GM04503 (cell line): ENCODE measurements at regions not wholly inside any gene's neighbourhood (a gene's known extent, or its start where the extent isn't known, plus 50 kb on each side); places are given as distances from the start of the nearest gene placed in this dataset.
"Not testable (repeated sequence)": the region's sequence is repeated elsewhere in the genome, so short reads cannot be mapped to it uniquely, and the experiment has no call there.

Experiments
- DNase-seq: peaks from one replicate; pipeline ENCODE4 v3.0.0-alpha.2; 2012; ENCODE audit warnings: low read depth

GRCh38 chr5:53733853-53734252 lies 173.4 kb downstream of the NDUFS4 start:
- no peak for DNase-seq

GRCh38 chr5:53738105-53738504 lies 177.7 kb downstream of the NDUFS4 start:
- DNase-seq: no peak

GRCh38 chr5:53739111-53739510 lies 178.7 kb downstream of the NDUFS4 start:
- DNase-seq: no peak

- peak; percentile 61 for DNase-seq
Observed at GRCh38 chr5:53749621-53750020, 189.2 kb downstream of the NDUFS4 start.

- not testable (repeated sequence) for DNase-seq
Observed at GRCh38 chr5:53752282-53752681, 191.8 kb downstream of the NDUFS4 start.

- no peak for DNase-seq
Observed at GRCh38 chr5:53766673-53767072, 206.2 kb downstream of the NDUFS4 start.

- no peak for DNase-seq
Observed at GRCh38 chr5:53777864-53778618, 217.6 kb downstream of the NDUFS4 start.

- DNase-seq: peak; percentile 49
Observed at GRCh38 chr5:53779541-53779981, 219.1 kb downstream of the NDUFS4 start.

- no peak for DNase-seq
Observed at GRCh38 chr5:53782620-53783019, 222.2 kb downstream of the NDUFS4 start.

- no peak for DNase-seq
Observed at GRCh38 chr5:53783624-53784228, 223.3 kb downstream of the NDUFS4 start.

GRCh38 chr5:53784596-53784995 lies 224.2 kb downstream of the NDUFS4 start:
- no peak for DNase-seq

GRCh38 chr5:53785924-53786323 lies 225.5 kb downstream of the NDUFS4 start:
- no peak for DNase-seq

- no peak for DNase-seq
Observed at GRCh38 chr5:53790026-53790425, 229.6 kb downstream of the NDUFS4 start.

- no peak for DNase-seq
Observed at GRCh38 chr5:53792338-53792737, 231.9 kb downstream of the NDUFS4 start.

GRCh38 chr5:53799644-53800043 lies 239.2 kb downstream of the NDUFS4 start:
- not testable (repeated sequence) for DNase-seq

GRCh38 chr5:53808392-53808791 lies 248.0 kb downstream of the NDUFS4 start:
- not testable (repeated sequence) for DNase-seq

- DNase-seq: no peak
Observed at GRCh38 chr5:53814819-53815218, 254.4 kb downstream of the NDUFS4 start.

- no peak for DNase-seq
Observed at GRCh38 chr5:53815471-53815870, 255.0 kb downstream of the NDUFS4 start.

- DNase-seq: no peak
Observed at GRCh38 chr5:53817183-53817582, 256.7 kb downstream of the NDUFS4 start.

GRCh38 chr5:53819482-53819881 lies 259.0 kb downstream of the NDUFS4 start:
- no peak for DNase-seq

GRCh38 chr5:53820119-53820801 lies 259.8 kb downstream of the NDUFS4 start:
- no peak for DNase-seq

- DNase-seq: no peak
Observed at GRCh38 chr5:53820802-53821171, 260.3 kb downstream of the NDUFS4 start.

GRCh38 chr5:53825016-53825415 lies 264.6 kb downstream of the NDUFS4 start:
- no peak for DNase-seq
